Islet of Langerhans (tissue), 1 donor: ENCODE measurements at regions not wholly inside any gene's neighbourhood (a gene's known extent, or its start where the extent isn't known, plus 50 kb on each side); places are given as distances from the start of the nearest gene placed in this dataset.

Experiments used
- FAIRE-seq: peaks from one replicate; lab custom pipeline; 2011; peaks lifted over from hg19 to GRCh38; lab: Jason Lieb, UNC

DNA sequence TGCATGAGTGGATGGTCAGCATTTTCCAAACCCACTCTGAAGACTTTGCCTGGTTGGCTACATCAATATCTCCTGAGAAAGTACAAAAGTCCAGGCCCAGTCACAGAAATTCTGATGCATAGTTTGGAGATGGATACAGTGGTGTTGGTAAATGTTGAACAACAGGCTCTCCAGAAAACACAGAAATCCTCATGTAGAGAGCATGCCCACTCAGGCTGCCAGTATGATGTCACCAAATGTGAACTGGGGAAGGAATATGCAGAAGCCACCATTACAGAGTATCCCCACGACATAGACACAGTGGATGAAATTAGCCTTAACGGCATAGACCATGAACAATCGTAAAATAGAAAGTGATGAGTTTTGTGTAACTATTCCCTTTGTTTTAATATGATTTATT is 97.1 kb upstream of the NXT1 start:
- FAIRE-seq, result no peak

DNA sequence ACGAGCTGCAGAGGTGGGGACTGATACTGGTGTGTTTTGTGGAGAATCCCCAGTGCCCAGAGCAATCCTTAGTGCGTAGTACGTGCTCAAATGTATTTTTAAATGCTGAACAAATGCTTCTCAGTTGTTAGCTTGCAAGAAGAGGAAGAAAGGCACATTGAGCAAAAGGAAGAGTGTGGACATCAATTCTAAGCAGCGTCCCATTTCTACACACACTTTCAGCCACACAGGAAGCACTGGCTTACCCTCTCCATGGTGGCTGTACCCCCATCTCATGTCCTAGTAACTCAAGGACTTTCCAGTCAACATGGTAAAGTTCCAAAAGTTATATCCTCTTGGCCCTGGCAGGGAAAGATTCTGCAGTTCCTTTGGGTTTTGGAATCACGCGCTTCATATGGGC is 98.8 kb upstream of the NXT1 start:
- FAIRE-seq, result no peak

DNA sequence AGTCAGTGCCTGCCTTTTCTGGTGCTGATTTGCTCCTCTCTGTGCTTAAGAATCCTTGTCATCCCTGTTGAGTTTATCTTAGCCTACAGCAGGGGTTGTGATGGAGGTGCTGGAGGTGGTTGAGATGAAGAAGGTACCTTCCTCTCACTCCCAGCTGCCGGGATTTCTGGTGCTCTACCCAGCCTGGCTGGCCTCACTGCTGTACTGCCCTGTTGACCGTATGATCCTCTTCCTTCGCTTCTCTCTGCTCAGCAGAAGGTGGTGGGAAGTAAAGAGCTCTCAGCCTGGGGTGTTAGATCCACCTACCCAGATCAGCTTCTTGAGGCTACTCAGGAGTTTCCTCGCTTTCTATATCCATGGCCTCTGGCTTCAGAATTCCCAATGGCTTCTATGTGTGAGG is 101.0 kb upstream of the NXT1 start:
- no peak for FAIRE-seq

DNA sequence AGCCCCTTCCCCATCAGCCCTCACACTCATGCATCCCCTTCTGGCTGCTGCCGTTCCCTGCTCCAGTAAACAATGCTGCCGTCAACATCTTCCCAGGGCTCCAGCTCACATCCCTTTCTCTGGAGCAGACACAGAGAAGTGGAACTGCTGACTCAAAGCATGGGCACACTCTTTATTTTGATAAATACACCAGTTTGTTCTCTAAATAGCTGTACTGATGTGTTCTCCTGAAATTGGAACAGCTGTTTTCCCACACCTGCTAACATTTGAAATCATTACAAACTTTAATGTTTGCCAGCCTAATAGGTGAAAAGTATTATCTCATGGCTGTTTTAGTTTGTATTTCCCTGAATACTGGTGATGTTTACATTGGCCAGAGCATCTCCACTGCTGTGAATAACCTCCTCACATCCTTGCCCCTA is 102.1 kb upstream of the NXT1 start:
- peak; percentile 76 for FAIRE-seq

DNA sequence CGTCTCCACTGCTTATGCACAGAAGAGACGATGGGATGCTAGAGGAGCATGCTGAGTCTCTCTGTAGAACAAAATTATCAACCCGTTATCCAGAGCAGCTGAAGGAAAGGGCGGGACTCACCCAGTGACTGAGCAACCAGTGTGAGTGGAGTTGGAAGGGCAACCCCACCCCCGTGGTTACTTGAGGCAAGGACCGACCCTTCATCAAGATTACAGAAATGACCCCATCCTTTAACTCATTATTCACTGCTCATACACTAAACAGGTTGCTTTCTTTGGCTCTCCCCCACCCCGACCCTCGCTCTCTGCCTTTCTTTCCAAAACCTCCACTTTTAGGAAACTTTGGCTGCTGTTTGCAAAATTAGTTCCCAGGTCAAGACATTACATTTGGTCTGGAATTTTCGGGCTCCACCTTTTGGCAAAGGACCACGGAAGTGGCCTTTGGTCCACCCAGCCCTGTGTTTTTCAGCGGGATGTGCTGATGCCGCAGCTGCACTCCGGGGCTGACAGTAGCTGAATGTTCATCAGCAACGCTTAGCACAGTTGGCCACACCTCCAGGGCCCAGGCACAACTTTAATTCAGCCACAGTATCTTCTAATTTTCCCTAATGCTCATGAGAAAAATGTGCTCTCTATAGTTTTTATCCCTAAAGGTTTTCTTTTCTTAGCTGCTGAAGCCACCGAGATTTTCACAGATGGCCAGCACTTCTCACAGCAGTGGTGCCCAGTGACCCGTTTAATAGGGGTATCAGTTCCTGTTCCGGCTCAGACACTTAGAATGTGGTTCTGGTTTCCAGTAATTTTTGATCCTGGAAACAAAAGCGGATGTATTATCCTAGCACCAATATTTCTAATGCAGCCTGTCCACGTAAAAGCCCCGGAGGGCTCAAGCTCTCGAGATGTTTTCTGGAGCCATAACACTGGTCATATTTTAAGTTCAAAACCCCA is 103.6 kb upstream of the NXT1 start:
- no peak for FAIRE-seq

DNA sequence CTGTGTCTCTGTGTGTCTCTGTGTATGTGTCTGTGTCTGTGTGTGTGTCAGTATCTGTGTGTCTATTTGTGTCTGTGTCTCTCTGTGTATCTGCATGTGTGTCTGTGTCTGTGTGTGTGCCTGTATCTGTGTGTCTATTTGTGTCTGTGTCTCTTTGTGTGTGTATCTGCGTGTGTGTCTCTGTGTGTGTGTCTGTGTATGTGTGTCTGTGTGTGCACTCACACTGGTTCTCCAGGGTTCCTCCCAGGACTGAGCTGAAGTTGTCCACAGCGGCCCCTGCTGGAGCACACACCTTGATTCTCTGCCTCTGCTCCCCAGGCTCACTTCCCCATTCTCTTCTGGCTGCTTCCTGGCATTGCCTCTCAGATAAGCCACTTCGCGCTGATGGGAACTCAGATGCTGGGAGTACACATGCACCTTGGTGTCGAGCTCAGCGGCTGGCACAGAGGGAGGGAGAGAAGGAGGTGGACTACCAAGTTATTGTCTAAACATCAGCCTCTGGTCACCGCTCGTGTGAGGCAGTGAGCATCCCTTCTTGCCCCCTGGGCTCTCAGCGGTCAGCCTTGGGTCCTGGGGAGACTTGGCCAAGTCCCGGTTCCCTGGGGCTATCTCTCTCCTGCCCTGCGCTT is 104.9 kb upstream of the NXT1 start:
- FAIRE-seq, result no peak

DNA sequence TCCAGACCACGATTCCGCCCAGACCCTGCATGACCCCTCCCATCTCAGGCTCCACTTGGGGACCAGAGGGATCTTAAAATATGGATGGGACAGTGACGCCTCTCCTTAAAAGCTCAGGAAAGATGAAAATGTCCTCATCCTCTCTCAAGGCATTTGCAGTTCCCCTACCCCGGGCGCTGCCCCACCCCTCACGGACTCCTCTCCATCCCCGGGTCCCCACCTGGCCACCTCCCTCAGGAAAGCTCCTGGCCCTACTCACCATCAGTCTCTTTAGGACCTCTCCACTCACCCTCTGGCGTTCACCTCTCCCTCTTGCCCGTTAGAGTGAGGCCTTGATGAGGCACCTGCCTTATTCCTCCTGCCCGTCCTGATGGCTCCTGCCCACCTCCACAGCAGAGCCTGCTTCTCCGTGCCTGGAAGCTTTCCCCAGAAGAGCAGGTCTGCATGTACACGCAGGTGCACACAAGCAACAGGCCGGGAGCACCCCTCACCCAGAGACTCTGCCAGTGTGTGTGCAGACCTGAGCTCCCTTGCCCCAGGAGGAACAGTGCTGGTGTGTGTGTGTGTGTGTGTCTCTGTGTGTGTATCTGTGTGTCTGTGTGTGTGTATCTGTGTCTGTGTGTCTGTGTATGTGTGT is 105.6 kb upstream of the NXT1 start:
- FAIRE-seq, result no peak

DNA sequence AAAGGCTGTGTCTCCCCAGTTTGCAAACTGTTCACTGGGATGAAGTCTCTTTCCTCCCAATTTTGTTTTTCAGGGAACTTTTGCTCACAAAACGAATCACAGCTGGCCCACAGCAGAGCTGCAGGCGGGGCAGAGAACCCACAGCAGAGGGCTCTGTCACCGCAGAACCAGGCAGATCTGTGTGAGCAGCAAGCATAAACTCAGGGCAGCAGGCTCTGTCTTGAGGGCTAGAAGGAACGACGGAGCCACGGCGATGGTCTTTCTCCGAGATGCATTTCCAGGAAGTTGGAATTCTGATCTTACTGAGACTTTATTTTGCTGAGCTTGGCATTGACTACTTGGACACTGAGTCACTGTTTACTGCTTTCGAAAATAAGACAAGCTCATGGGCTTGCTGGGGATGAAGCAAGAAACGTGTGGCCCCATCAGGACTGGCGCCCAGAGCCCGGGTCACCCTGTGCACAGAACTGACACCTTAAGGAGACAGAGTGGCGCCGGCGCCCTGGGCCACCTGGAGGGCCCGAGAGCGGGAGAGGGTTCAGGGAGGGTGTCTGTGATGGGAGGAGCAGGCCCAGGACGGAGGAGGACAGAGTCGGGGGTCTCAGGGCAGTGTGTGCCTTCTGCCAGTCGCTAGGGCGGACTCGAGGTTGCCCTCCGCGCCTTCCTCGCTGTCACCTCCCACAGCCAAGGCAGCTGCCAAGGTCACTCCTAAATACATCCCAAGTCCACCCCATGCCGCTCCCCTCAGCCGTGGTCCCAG is 106.3 kb upstream of the NXT1 start:
- no peak for FAIRE-seq

DNA sequence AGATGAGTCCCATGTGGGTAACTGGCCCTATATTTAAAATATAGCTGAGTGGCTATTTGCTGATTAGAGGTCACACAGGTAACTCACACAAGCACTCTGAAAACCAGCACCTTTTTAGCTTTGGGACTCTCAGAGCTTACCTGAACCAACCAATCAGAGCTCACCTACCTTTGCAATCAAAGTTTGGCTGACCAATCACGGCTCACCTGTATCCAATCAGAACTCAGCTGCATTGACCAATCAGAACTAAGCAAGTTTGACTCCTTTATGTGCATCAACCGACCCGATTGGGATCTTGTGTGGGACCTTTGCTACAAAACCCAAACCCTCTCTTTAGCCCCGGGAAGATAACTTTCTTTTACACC is 106.8 kb upstream of the NXT1 start:
- FAIRE-seq, result no peak

DNA sequence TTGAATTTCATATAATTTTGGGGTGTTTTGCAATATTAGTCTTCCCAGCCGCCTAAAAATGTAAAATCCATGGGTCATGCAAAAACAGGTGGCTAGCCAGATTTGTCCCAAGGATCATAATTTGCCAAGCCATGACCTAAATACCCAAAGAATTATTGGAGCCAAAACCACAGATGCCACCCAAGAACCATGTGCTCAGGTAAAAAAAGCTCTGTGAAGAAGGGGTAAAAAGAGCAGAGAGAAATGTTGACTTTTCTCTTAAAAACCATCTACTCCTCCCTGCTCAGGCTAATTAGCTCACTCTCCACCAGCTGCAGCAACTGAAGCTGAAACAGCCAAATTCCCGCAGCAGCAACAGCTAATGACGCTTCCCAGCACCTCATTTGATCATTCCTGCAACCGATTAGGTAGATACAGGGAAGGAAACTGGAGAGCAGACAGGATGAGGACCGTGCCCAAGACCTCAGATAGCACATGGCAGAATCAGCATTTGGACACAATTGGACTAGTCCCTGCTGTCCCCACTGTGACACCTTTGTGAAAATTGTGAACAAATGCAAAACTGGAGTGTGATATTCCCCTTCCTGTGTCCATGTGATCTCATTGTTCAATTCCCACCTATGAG is 107.9 kb upstream of the NXT1 start:
- peak; percentile 24 for FAIRE-seq

DNA sequence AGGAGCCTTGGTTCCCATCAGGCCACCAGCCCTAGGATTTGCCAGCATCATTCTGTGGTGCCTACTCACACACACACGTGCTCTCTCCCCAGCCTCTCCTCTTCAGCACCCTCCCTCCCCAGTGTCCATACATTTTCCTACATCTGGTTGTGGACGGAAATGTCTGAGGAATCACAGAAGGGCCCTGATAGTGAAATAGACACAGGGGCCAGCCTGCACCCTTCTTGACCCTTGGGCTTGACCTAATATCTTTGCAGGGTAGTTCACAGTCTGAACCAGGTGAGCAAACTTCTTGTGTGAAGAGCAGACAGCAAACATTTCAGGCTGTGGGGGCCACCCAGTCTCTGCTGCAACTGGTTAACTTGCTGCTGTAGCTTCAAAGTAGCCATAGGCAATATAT is 108.5 kb upstream of the NXT1 start:
- FAIRE-seq, result no peak

DNA sequence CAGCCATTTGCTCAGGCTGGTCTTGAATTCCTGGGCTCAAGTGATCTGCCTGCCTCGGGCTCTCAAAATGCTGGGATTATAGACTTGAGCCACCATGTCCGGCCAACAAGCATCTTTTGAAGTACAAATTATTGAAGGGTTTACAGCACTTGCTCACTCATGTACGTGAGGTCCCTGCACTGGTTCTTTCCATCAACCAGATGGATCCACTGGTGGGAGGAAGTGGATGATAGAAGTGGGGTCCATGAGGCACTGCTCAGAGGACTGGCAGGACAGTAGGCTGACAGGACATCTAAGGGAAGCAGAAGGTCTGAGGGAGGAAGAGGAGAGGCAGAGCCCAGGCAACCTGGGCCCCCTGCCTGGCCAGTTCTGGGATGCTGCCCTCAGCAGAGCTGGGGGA is 109.2 kb upstream of the NXT1 start:
- FAIRE-seq, result no peak

DNA sequence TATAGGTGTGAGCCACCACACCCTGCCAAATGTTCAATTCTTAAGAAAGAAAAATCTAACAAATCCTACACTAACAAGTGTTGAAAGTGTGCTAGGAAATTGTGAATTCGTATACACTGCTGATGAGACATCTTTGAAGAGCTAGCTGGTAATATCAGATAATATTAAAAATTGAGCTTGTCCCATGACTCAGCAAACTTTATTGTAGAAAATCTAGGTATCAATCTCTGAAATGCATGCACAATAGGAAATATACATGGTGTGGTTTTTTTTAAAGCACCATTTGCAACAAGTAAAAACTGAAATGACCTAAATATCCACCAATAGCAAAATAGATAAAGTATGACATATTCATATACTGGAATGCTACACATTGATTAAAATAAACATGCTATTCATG is 110.1 kb upstream of the NXT1 start:
- no peak for FAIRE-seq

DNA sequence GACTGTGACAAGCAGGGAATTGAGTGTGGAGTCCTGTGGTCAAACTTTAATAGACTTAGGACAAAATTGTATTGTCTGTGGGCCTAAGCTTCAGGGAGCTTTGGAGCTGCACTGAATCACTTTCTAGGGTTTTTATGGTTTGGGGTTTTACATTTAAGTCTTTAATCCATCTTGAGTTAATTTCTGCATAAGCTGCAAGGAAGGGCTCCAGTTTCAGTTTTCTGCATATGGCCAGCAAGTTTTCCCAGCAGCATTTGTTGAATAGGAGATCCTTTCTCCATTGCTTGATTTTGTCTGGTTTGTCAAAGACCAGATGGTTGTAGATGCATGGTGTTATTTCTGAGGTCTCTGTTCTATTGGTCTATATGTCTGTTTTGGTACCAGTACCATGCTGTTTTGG is 113.4 kb upstream of the NXT1 start:
- no peak for FAIRE-seq

DNA sequence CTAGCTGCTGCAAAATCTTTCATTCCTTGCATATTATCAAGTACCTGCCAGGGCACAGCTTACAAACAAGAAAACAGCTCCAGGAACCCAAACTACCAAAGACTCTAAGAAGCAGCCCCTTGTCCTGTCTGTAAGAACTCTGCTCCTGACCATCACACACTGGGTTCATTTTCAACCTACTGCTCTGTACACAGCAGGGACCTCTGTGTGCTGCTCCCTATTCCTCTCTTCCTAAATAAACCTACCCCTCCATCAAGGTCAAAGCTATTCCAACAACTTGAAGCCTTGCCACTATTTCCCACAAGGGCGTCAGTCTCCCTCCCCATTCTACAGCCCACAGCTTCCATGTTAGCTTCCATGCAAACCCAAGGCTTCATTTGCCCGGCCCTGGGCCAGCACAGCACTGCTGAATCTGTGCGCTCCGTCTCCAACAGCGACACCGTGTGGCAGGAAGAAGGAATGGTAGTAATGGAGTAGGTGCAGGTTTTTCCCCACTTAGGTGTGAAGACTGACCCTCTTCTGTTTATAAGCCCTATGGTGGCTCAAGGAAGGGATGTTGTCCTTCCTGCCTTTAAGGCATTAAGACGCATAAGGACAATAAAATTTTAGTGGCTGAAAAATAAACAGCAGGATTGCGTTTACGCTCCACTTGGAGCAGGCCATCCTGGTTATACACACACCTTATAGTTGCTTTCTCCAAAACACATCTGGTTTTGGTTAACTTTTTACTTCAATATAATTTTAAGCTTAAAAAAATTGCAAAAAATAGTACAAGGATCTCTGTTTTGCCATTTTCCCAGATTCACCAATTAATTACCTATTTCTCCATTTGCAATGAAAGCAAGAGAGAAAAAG is 115.2 kb upstream of the NXT1 start:
- no peak for FAIRE-seq

DNA sequence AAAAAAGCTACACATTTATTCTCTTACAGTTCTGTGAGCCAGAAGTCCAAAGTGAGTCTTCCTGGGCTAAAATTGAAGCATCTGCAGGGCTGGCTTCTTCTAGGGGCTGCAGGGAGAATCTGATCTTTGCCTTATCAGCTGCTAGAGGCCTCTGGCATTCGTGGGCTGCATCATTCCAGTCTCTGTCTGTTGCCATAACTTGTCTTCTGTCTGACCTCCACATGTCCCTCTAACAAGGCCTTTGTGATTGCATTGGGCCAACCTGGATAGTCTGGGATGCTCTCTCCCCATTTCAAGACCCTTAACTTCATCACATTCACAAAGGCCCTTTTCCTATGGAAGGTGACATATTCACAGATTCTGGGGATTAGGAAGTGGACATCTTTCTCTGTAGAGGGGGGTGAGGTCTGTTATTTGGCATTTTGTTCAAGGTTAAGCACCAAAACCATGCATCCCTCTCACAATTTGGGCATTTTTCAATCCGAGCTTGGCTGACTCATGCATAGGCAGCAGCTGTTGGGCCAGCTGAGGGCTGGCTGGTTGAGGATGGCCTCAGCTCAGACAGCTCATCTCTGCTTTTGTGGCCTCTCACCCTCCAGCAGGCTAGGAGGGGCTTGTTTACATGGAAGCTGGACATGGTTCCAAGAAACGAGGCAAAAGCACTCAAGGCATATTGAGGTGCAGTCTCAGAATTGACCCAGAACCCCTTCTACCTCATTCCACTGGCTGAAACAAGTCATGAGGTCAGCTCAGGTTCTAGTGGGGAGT is 116.1 kb upstream of the NXT1 start:
- FAIRE-seq, result no peak

DNA sequence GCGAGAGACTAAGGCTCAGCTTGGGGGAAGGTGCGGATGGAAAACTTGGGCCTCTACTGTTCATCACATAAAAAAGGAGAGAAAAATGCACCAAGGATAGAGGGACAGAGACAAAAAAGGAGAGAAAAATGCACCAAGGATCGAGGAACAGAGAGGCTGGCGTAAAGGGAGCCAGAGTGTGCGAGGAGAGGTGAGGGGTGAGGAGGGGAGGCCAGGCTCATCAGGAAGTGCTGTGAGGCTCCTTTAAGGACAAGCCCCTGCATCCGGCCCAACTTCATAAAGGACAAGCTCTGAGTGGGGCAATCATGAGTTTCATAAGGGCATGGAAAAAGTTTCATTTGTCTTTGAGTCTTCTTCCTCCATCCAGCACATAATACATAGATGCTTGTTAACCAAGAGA is 117.2 kb upstream of the NXT1 start:
- no peak for FAIRE-seq

DNA sequence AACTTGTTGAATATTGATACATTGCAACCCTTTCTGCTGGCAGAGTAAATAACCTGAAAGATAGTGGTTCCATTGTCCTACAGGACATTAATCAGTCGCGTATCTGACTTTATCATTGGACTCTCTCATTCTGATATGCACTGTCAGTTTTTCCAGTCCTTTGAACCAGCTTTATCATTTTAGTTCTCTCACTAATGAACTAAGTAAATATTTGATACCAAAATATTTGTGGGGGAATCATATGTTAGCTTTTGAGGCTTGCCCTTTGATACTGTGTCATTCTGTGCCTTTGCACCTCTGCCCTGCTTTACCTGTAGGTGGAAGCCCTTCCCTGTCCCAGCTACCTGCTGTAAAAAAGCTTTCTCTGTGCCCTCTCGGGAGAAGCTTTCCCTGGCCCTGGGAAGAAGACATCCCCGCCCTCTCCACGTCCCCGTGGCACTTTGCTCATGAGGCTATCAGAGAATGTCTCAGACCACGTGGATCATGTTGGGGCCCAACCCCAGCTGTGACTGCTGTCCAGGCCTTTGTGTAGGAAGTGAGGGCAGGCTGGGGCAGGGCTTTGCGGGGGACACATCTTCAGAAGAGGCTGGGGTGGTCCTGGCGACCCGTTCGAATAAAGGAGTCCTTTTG is 117.8 kb upstream of the NXT1 start:
- FAIRE-seq, result no peak

DNA sequence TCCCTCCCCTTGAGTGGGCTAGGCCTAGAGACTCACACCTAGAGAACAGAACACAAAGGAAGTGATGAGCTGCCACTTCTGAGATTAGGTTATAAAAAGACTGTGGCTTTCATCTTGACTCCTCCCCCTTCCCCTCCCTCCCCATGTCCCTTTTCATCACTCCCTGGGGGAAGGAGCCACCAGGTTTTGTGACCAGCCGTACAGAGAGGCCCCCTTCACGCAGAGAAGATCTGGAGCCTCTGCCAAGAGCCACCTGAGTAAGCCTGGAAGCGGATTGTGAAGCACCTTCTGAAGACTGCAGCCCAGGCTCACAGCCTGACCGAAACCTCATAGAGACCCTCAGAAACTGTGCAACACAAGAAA is 118.4 kb upstream of the NXT1 start:
- FAIRE-seq, result no peak

DNA sequence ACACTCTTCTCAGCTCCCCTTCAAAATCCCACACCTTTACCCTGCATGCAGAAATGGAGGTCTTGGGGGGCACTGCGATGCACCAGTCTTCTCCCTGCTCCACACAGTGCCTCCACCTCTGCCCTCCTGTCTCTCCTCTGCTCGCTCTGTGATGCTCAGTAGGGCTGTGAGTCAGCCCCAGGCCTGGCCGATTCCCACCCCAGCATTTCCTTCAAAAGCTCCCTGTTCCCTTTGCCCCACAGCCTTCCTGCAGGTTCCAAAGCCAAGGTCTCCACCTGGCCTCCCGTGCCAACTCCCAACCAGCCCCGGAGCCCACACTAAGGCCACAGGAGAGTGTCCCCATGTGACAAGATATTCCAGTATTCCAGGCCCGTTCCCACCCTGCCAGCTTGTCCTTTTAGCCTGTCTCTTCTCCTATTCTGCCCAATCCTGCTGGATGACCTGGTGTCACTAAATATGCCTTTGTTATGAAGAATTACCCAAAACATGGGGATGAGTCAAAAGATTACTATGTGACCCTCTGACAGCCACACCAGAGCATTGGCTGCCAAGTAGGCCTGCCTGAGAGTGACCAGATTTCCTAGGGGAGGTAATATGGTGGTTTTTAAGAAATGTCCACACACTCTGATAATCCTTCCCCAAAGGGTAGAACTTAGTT is 118.9 kb upstream of the NXT1 start:
- FAIRE-seq, result no peak
